Erythroblast (primary cell): ENCODE measurements at regions not wholly inside any gene's neighbourhood (a gene's known extent, or its start where the extent isn't known, plus 50 kb on each side); places are given as distances from the start of the nearest gene placed in this dataset.
"Not testable (repeated sequence)": the region's sequence is repeated elsewhere in the genome, so short reads cannot be mapped to it uniquely, and the experiment has no call there.

Experiments
- GATA1 ChIP-seq: IDR thresholded peaks from 2 replicates; pipeline ENCODE4 v1.6.1; 2011; ENCODE audit warnings: low read depth, mild to moderate bottlenecking, control low read depth, low read length, moderate library complexity
- POLR2A ChIP-seq: IDR thresholded peaks from 2 replicates; pipeline ENCODE4 v1.6.1; 2011; ENCODE audit warnings: mild to moderate bottlenecking, low read length

DNA sequence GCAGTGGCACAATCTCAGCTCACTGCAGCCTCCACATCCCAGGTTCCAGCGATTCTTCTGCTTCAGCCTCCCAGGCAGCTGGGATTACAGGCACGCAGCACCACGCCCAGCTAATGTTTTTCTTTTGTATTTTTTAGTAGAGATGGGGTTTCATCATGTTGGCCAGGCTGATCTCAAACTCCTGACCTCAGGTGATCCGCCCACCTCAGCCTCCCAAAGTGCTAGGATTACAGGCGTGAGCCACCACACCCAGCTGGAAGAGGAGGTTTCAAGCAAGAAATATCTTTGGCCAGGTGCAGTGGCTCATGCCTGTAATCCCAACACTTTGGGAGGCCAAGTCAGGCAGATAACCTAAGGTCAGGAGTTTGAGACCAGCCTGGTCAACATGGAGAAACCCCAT is 59.4 kb upstream of the XIST start:
- not testable (repeated sequence) for TF ChIP-seq POLR2A, GATA1
